ENCODE measurements at regions not wholly inside any gene's neighbourhood (a gene's known extent, or its start where the extent isn't known, plus 50 kb on each side); places are given as distances from the start of the nearest gene placed in this dataset.

GRCh38 chr14:32014057-32014456 is 63.0 kb upstream of the ARHGAP5 start:
- Histone ChIP-seq H3K36me3 (ENCODE audit: control insufficient read depth in 1 of 2, insufficient read depth in 2 of 2, low read length in 2 of 2) (no peaks in the 10 kb centered on the region), H3K27me3 (ENCODE audit: low read depth, low read length) (no peaks in the 10 kb centered on the region), H3K4me1 (ENCODE audit: control insufficient read depth in 1 of 2, insufficient read depth in 2 of 2, low read length in 2 of 2) (no peaks in the 10 kb centered on the region), H3K4me3 (ENCODE audit: low read depth in 1 of 2, low read length in 2 of 2) (no peak overlapping the region), H3K27ac (ENCODE audit: low read length) (no peak overlapping the region), H3K9me3 (ENCODE audit: control insufficient read depth in 1 of 2, low read length in 2 of 2) (no peaks in the 10 kb centered on the region)

GRCh38 chr14:32014498-32014897 is 62.6 kb upstream of the ARHGAP5 start:
- Histone ChIP-seq H3K27me3 (ENCODE audit: low read depth, low read length) (no peaks in the 10 kb centered on the region), H3K4me1 (ENCODE audit: control insufficient read depth in 1 of 2, insufficient read depth in 2 of 2, low read length in 2 of 2) (no peaks in the 10 kb centered on the region), H3K9me3 (ENCODE audit: control insufficient read depth in 1 of 2, low read length in 2 of 2) (no peaks in the 10 kb centered on the region), H3K36me3 (ENCODE audit: control insufficient read depth in 1 of 2, insufficient read depth in 2 of 2, low read length in 2 of 2) (no peaks in the 10 kb centered on the region), H3K4me3 (ENCODE audit: low read depth in 1 of 2, low read length in 2 of 2) (no peak overlapping the region), H3K27ac (ENCODE audit: low read length) (no peak overlapping the region)

GRCh38 chr14:32015166-32015565 is 61.9 kb upstream of the ARHGAP5 start:
- H3K9me3 ChIP-seq (ENCODE audit: control insufficient read depth in 1 of 2, low read length in 2 of 2), result no peaks in the 10 kb centered on the region
- H3K4me3 ChIP-seq (ENCODE audit: low read depth in 1 of 2, low read length in 2 of 2), result no peak overlapping the region
- H3K27ac ChIP-seq (ENCODE audit: low read length), result no peak overlapping the region
- H3K27me3 ChIP-seq (ENCODE audit: low read depth, low read length), result no peaks in the 10 kb centered on the region
- no peaks in the 10 kb centered on the region for H3K4me1 ChIP-seq (ENCODE audit: control insufficient read depth in 1 of 2, insufficient read depth in 2 of 2, low read length in 2 of 2)
- no peaks in the 10 kb centered on the region for H3K36me3 ChIP-seq (ENCODE audit: control insufficient read depth in 1 of 2, insufficient read depth in 2 of 2, low read length in 2 of 2)

GRCh38 chr14:32017587-32017986 is 59.5 kb upstream of the ARHGAP5 start:
- Histone ChIP-seq H3K36me3 (ENCODE audit: control insufficient read depth in 1 of 2, insufficient read depth in 2 of 2, low read length in 2 of 2) (no peaks in the 10 kb centered on the region), H3K27me3 (ENCODE audit: low read depth, low read length) (no peaks in the 10 kb centered on the region), H3K27ac (ENCODE audit: low read length) (no peak overlapping the region), H3K4me1 (ENCODE audit: control insufficient read depth in 1 of 2, insufficient read depth in 2 of 2, low read length in 2 of 2) (no peaks in the 10 kb centered on the region), H3K4me3 (ENCODE audit: low read depth in 1 of 2, low read length in 2 of 2) (no peak overlapping the region), H3K9me3 (ENCODE audit: control insufficient read depth in 1 of 2, low read length in 2 of 2) (no peaks in the 10 kb centered on the region)

GRCh38 chr14:32018391-32019092 is 58.6 kb upstream of the ARHGAP5 start:
- no peak overlapping the region for H3K27ac ChIP-seq (ENCODE audit: low read length)

GRCh38 chr14:32019276-32019675 is 57.8 kb upstream of the ARHGAP5 start:
- H3K4me3 ChIP-seq (ENCODE audit: low read depth in 1 of 2, low read length in 2 of 2), result no peak overlapping the region
- no peaks in the 10 kb centered on the region for H3K9me3 ChIP-seq (ENCODE audit: control insufficient read depth in 1 of 2, low read length in 2 of 2)
- H3K27ac ChIP-seq (ENCODE audit: low read length), result no peak overlapping the region
- no peaks in the 10 kb centered on the region for H3K4me1 ChIP-seq (ENCODE audit: control insufficient read depth in 1 of 2, insufficient read depth in 2 of 2, low read length in 2 of 2)
- H3K36me3 ChIP-seq (ENCODE audit: control insufficient read depth in 1 of 2, insufficient read depth in 2 of 2, low read length in 2 of 2), result no peaks in the 10 kb centered on the region
- H3K27me3 ChIP-seq (ENCODE audit: low read depth, low read length), result no peaks in the 10 kb centered on the region

More at GRCh38 chr14:32018391-32019092, 58.6 kb upstream of the ARHGAP5 start:
- Histone ChIP-seq H3K4me3 (ENCODE audit: low read depth in 1 of 2, low read length in 2 of 2) (no peak overlapping the region), H3K27me3 (ENCODE audit: low read depth, low read length) (no peaks in the 10 kb centered on the region), H3K4me1 (ENCODE audit: control insufficient read depth in 1 of 2, insufficient read depth in 2 of 2, low read length in 2 of 2) (no peaks in the 10 kb centered on the region), H3K36me3 (ENCODE audit: control insufficient read depth in 1 of 2, insufficient read depth in 2 of 2, low read length in 2 of 2) (no peaks in the 10 kb centered on the region), H3K9me3 (ENCODE audit: control insufficient read depth in 1 of 2, low read length in 2 of 2) (no peaks in the 10 kb centered on the region)

GRCh38 chr14:32020882-32021281 is 56.2 kb upstream of the ARHGAP5 start:
- no peaks in the 10 kb centered on the region for H3K36me3 ChIP-seq (ENCODE audit: control insufficient read depth in 1 of 2, insufficient read depth in 2 of 2, low read length in 2 of 2)
- H3K27ac ChIP-seq (ENCODE audit: low read length), result no peak overlapping the region
- H3K27me3 ChIP-seq (ENCODE audit: low read depth, low read length), result no peaks in the 10 kb centered on the region
- no peak overlapping the region for H3K4me3 ChIP-seq (ENCODE audit: low read depth in 1 of 2, low read length in 2 of 2)
- H3K9me3 ChIP-seq (ENCODE audit: control insufficient read depth in 1 of 2, low read length in 2 of 2), result no peaks in the 10 kb centered on the region
- no peaks in the 10 kb centered on the region for H3K4me1 ChIP-seq (ENCODE audit: control insufficient read depth in 1 of 2, insufficient read depth in 2 of 2, low read length in 2 of 2)

GRCh38 chr14:32021341-32021740 is 55.8 kb upstream of the ARHGAP5 start:
- Histone ChIP-seq H3K4me3 (ENCODE audit: low read depth in 1 of 2, low read length in 2 of 2) (no peak overlapping the region), H3K27ac (ENCODE audit: low read length) (no peak overlapping the region), H3K27me3 (ENCODE audit: low read depth, low read length) (no peaks in the 10 kb centered on the region), H3K36me3 (ENCODE audit: control insufficient read depth in 1 of 2, insufficient read depth in 2 of 2, low read length in 2 of 2) (no peaks in the 10 kb centered on the region), H3K9me3 (ENCODE audit: control insufficient read depth in 1 of 2, low read length in 2 of 2) (no peaks in the 10 kb centered on the region), H3K4me1 (ENCODE audit: control insufficient read depth in 1 of 2, insufficient read depth in 2 of 2, low read length in 2 of 2) (no peaks in the 10 kb centered on the region)

GRCh38 chr14:32022525-32022924 is 54.6 kb upstream of the ARHGAP5 start:
- no peak overlapping the region for H3K4me3 ChIP-seq (ENCODE audit: low read depth in 1 of 2, low read length in 2 of 2)
- no peaks in the 10 kb centered on the region for H3K9me3 ChIP-seq (ENCODE audit: control insufficient read depth in 1 of 2, low read length in 2 of 2)
- H3K27ac ChIP-seq (ENCODE audit: low read length), result no peak overlapping the region
- no peaks in the 10 kb centered on the region for H3K27me3 ChIP-seq (ENCODE audit: low read depth, low read length)
- no peaks in the 10 kb centered on the region for H3K4me1 ChIP-seq (ENCODE audit: control insufficient read depth in 1 of 2, insufficient read depth in 2 of 2, low read length in 2 of 2)
- no peaks in the 10 kb centered on the region for H3K36me3 ChIP-seq (ENCODE audit: control insufficient read depth in 1 of 2, insufficient read depth in 2 of 2, low read length in 2 of 2)

GRCh38 chr14:32022938-32023466 is 54.1 kb upstream of the ARHGAP5 start:
- Histone ChIP-seq H3K36me3 (ENCODE audit: control insufficient read depth in 1 of 2, insufficient read depth in 2 of 2, low read length in 2 of 2) (no peaks in the 10 kb centered on the region), H3K4me3 (ENCODE audit: low read depth in 1 of 2, low read length in 2 of 2) (no peak overlapping the region), H3K27ac (ENCODE audit: low read length) (no peak overlapping the region), H3K4me1 (ENCODE audit: control insufficient read depth in 1 of 2, insufficient read depth in 2 of 2, low read length in 2 of 2) (no peaks in the 10 kb centered on the region), H3K9me3 (ENCODE audit: control insufficient read depth in 1 of 2, low read length in 2 of 2) (no peaks in the 10 kb centered on the region), H3K27me3 (ENCODE audit: low read depth, low read length) (no peaks in the 10 kb centered on the region)

- H3K9me3 ChIP-seq (ENCODE audit: control insufficient read depth in 1 of 2, low read length in 2 of 2), result no peaks in the 10 kb centered on the region
- no peaks in the 10 kb centered on the region for H3K27me3 ChIP-seq (ENCODE audit: low read depth, low read length)
- no peak overlapping the region for H3K4me3 ChIP-seq (ENCODE audit: low read depth in 1 of 2, low read length in 2 of 2)
- no peaks in the 10 kb centered on the region for H3K36me3 ChIP-seq (ENCODE audit: control insufficient read depth in 1 of 2, insufficient read depth in 2 of 2, low read length in 2 of 2)
- no peak overlapping the region for H3K27ac ChIP-seq (ENCODE audit: low read length)
- no peaks in the 10 kb centered on the region for H3K4me1 ChIP-seq (ENCODE audit: control insufficient read depth in 1 of 2, insufficient read depth in 2 of 2, low read length in 2 of 2)
These were observed 53.6 kb upstream of the ARHGAP5 start for GRCh38 chr14:32023540-32023939.

All from muscle layer of duodenum (tissue), 2 donors.